OCI-LY1 (cell line): ENCODE measurements at regions not wholly inside any gene's neighbourhood (a gene's known extent, or its start where the extent isn't known, plus 50 kb on each side); places are given as distances from the start of the nearest gene placed in this dataset.

ENCODE experiments used
- H2AFZ ChIP-seq: fragments of 200-600 bp; sonication (generic), shearing (Covaris generic); 2 replicates; pipeline ENCODE4 v1.6.0; 2014; ENCODE audit warnings: antibody characterized with exemption, mild to moderate bottlenecking, low read length
- H3F3A ChIP-seq: fragments of 200-600 bp; sonication (generic), shearing (Covaris generic); 2 replicates; pipeline ENCODE4 v1.6.0; 2014; ENCODE audit warnings: mild to moderate bottlenecking, antibody characterized with exemption, low read length, moderate library complexity; ENCODE audit not compliant: insufficient read depth
- H3K27ac ChIP-seq: fragments of 200-600 bp; sonication (generic); 2 replicates; pipeline ENCODE4 v1.5.1; 2014; ENCODE audit warnings: low read length, mixed run types, mild to moderate bottlenecking, low read depth; ENCODE audit not compliant: poor library complexity, severe bottlenecking
- H3K27me3 ChIP-seq: fragments of 200-600 bp; sonication (generic); 2 replicates; pipeline ENCODE4 v1.6.0; 2014; ENCODE audit warnings: antibody characterized with exemption, mild to moderate bottlenecking, low read length, moderate library complexity; ENCODE audit not compliant: insufficient read depth
- H3K36me3 ChIP-seq: fragments of 200-600 bp; sonication (generic); 2 replicates; pipeline ENCODE4 v1.6.1; 2014; ENCODE audit warnings: mild to moderate bottlenecking, antibody characterized with exemption, low read length, moderate library complexity, mixed read lengths; ENCODE audit not compliant: insufficient read depth
- H3K4me1 ChIP-seq: fragments of 200-600 bp; sonication (generic); 2 replicates; pipeline ENCODE4 v1.5.1; 2014; ENCODE audit warnings: mild to moderate bottlenecking, low read length, moderate library complexity; ENCODE audit not compliant: insufficient read depth, severe bottlenecking
- H3K4me2 ChIP-seq: fragments of 200-600 bp; sonication (generic), shearing (Covaris generic); 2 replicates; pipeline ENCODE4 v1.6.1; 2014; ENCODE audit warnings: low read length
- H3K4me3 ChIP-seq: fragments of 200-600 bp; sonication (generic); 2 replicates; pipeline ENCODE4 v1.5.1; 2014; ENCODE audit warnings: low read length, low read depth, mild to moderate bottlenecking, mixed read lengths; ENCODE audit not compliant: poor library complexity, severe bottlenecking
- H3K79me2 ChIP-seq: fragments of 200-600 bp; shearing (Covaris generic); 2 replicates; pipeline ENCODE4 v1.6.1; 2016; ENCODE audit warnings: mixed run types, low read length, mixed read lengths; ENCODE audit not compliant: insufficient read depth
- H3K9ac ChIP-seq: fragments of 200-600 bp; sonication (generic), shearing (Covaris generic); 2 replicates; pipeline ENCODE4 v1.6.1; 2014; ENCODE audit warnings: mild to moderate bottlenecking, low read length, mixed read lengths
- H3K9me2 ChIP-seq: fragments of 200-600 bp; sonication (generic), shearing (Covaris generic); 2 replicates; pipeline ENCODE4 v1.6.1; 2014; ENCODE audit warnings: low read depth, mild to moderate bottlenecking, low read length, mixed read lengths
- H3K9me3 ChIP-seq: fragments of 200-600 bp; shearing (Covaris generic); 2 replicates; pipeline ENCODE4 v1.6.1; 2014; ENCODE audit warnings: low read length, mixed read lengths
- H4K20me1 ChIP-seq: fragments of 200-600 bp; sonication (generic), shearing (Covaris generic); 2 replicates; pipeline ENCODE4 v1.6.0; 2016; ENCODE audit warnings: mild to moderate bottlenecking, low read length; ENCODE audit not compliant: insufficient read depth
- EZH2 ChIP-seq: fragments of 200-600 bp; sonication (generic), shearing (Covaris generic); IDR thresholded peaks from 2 replicates; pipeline ENCODE4 v1.8.0; 2017; ENCODE audit warnings: borderline replicate concordance, mixed run types, mild to moderate bottlenecking, antibody characterized with exemption, low read length, moderate library complexity, mixed read lengths
- TF ChIP-seq, protein P1 (sequence below): fragments of 200-600 bp; sonication (generic), shearing (Covaris generic); IDR thresholded peaks from 2 replicates; pipeline ENCODE4 v1.5.1; 2017; ENCODE audit warnings: mild to moderate bottlenecking, antibody characterized with exemption, low read length, moderate library complexity, mixed read lengths

DNA sequence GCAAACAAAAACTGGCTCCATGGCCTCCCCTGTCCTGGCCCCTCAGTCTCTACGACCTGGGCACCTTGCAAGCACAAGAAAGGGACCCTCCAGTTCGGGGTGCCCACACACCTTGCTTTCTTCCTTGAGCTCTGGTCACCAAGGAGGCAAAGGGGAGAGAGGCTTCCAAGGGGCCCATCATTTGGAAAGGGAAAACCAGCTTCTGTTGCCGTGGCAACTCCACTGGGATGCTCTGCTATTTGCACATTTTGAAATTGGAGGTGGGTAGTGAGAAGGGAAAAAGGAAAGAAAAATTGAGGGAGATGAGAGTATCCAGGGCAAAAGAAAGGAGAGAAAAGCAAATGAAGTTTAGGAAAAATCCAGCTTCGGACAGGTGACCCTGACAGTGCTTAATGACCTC lies 388.4 kb downstream of the SHANK2 start:
- Histone ChIP-seq H3K4me2 (no peak overlapping the region), H3K27me3 (no peaks in the 10 kb centered on the region), H3K9ac (no peak overlapping the region), H3K9me2 (no peaks in the 10 kb centered on the region), H3K9me3 (no peaks in the 10 kb centered on the region), H3K36me3 (no peaks in the 10 kb centered on the region), H4K20me1 (no peaks in the 10 kb centered on the region), H3K4me3 (no peak overlapping the region), H2AFZ (no peak overlapping the region), H3K4me1 (no peaks in the 10 kb centered on the region), H3K79me2 (no peaks in the 10 kb centered on the region), H3K27ac (no peak overlapping the region), H3F3A (no peaks in the 10 kb centered on the region)
- TF ChIP-seq EZH2: no peak
- TF ChIP-seq, protein P1, sequence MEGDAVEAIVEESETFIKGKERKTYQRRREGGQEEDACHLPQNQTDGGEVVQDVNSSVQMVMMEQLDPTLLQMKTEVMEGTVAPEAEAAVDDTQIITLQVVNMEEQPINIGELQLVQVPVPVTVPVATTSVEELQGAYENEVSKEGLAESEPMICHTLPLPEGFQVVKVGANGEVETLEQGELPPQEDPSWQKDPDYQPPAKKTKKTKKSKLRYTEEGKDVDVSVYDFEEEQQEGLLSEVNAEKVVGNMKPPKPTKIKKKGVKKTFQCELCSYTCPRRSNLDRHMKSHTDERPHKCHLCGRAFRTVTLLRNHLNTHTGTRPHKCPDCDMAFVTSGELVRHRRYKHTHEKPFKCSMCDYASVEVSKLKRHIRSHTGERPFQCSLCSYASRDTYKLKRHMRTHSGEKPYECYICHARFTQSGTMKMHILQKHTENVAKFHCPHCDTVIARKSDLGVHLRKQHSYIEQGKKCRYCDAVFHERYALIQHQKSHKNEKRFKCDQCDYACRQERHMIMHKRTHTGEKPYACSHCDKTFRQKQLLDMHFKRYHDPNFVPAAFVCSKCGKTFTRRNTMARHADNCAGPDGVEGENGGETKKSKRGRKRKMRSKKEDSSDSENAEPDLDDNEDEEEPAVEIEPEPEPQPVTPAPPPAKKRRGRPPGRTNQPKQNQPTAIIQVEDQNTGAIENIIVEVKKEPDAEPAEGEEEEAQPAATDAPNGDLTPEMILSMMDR: no peak

DNA sequence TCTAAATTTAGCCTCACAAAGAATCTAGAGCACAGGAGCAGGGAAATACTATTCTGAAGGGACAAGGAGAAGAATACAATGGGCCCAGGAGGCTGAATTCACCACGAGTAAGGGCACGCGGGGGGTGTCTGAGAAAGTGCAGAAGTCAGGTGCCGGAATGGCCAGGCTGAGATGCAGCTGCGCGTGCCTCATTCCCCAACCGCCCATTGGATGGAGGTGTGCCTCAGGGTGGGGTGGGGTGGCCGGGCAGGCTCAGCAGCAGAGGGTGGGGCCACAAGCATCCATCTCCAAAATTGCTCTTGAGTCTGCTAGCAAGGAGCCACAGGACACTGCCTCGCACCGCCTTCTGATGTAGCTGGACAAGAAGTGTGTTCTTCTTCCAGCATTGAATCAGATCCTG lies 387.0 kb downstream of the SHANK2 start:
- H3K4me1 ChIP-seq: no peaks in the 10 kb centered on the region
- H3K79me2 ChIP-seq: no peaks in the 10 kb centered on the region
- no peaks in the 10 kb centered on the region for H3K9me3 ChIP-seq
- TF ChIP-seq, protein P1: no peak
- no peak for TF ChIP-seq EZH2
- H3K27me3 ChIP-seq: no peaks in the 10 kb centered on the region
- no peaks in the 10 kb centered on the region for H3K9me2 ChIP-seq
- no peak overlapping the region for H2AFZ ChIP-seq
- H3F3A ChIP-seq: no peaks in the 10 kb centered on the region
- H3K27ac ChIP-seq: no peak overlapping the region
- H4K20me1 ChIP-seq: no peaks in the 10 kb centered on the region
- no peaks in the 10 kb centered on the region for H3K36me3 ChIP-seq
- no peak overlapping the region for H3K9ac ChIP-seq
- no peak overlapping the region for H3K4me2 ChIP-seq
- no peak overlapping the region for H3K4me3 ChIP-seq

DNA sequence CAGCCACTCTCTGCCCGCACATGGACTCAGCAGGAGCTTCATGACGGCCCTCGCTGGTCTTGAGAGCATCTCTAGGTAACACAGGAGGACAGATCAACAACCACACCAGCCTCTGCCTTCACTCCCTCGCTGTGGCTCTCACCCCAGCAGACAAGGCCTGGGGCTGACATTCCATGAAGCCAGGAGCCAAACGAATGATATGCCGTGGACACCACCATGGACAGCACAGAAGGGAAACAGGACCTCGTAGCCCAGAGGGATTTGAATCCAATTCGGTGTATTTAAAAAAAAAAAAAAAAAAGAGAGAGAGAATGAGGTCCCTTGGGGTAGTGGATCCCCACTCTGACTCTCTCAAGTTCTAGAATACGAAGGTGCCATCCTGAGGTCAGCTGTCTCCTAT lies 385.5 kb downstream of the SHANK2 start:
- no peaks in the 10 kb centered on the region for H4K20me1 ChIP-seq
- H3K4me2 ChIP-seq: no peak overlapping the region
- H3K4me1 ChIP-seq: no peaks in the 10 kb centered on the region
- no peak overlapping the region for H3K27ac ChIP-seq
- H3K4me3 ChIP-seq: no peak overlapping the region
- H3K79me2 ChIP-seq: no peaks in the 10 kb centered on the region
- H2AFZ ChIP-seq: no peak overlapping the region
- TF ChIP-seq, protein P1: no peak
- no peak for TF ChIP-seq EZH2
- no peaks in the 10 kb centered on the region for H3K9me2 ChIP-seq
- no peaks in the 10 kb centered on the region for H3K9me3 ChIP-seq
- H3K9ac ChIP-seq: no peak overlapping the region
- no peaks in the 10 kb centered on the region for H3K36me3 ChIP-seq
- H3F3A ChIP-seq: no peaks in the 10 kb centered on the region
- no peaks in the 10 kb centered on the region for H3K27me3 ChIP-seq
